SK-N-MC (cell line): ENCODE measurements at regions not wholly inside any gene's neighbourhood (a gene's known extent, or its start where the extent isn't known, plus 50 kb on each side); places are given as distances from the start of the nearest gene placed in this dataset.

Source experiments
- DNase-seq: peaks from one replicate; pipeline ENCODE4 v3.0.0-alpha.2; 2011; ENCODE audit warnings: low read depth, low spot score
- H3K27ac ChIP-seq: fragments of 200-600 bp; sonication (generic); 2 replicates; pipeline ENCODE4 v1.5.1; 2016; ENCODE audit warnings: mixed run types
- H3K36me3 ChIP-seq: fragments of 200-600 bp; sonication (generic); 2 replicates; pipeline ENCODE4 v1.6.1; 2017; ENCODE audit warnings: antibody characterized with exemption, low read length, mixed read lengths; ENCODE audit not compliant: insufficient read depth
- H3K4me3 ChIP-seq: fragments of 200-600 bp; sonication (generic); 2 replicates; pipeline ENCODE4 v1.5.1; 2016
- H3K9ac ChIP-seq: fragments of 200-600 bp; sonication (generic); 2 replicates; pipeline ENCODE4 v1.8.0; 2017; ENCODE audit warnings: mixed run types, mixed read lengths; ENCODE audit not compliant: insufficient read length
- H3K9me3 ChIP-seq: fragments of 200-600 bp; sonication (generic); 2 replicates; pipeline ENCODE4 v1.6.1; 2017; ENCODE audit warnings: low read depth, mild to moderate bottlenecking, antibody characterized with exemption, low read length, moderate library complexity, mixed read lengths
- EZH2 ChIP-seq: fragments of 200-600 bp; sonication (generic); IDR thresholded peaks from one replicate; pipeline ENCODE4 v1.6.1; 2017; ENCODE audit warnings: antibody characterized with exemption
- FOXP2 ChIP-seq: optimal IDR thresholded peaks from 2 replicates; pipeline ENCODE3; 2011; ENCODE audit warnings: mild to moderate bottlenecking, moderate library complexity; ENCODE audit not compliant: insufficient read depth; ENCODE audit errors: extremely low read length, control extremely low read depth
- POLR2AphosphoS5 ChIP-seq: IDR thresholded peaks from 2 replicates; pipeline ENCODE4 v1.6.1; 2012; ENCODE audit warnings: mild to moderate bottlenecking, low read depth, low read length, borderline replicate concordance

DNA sequence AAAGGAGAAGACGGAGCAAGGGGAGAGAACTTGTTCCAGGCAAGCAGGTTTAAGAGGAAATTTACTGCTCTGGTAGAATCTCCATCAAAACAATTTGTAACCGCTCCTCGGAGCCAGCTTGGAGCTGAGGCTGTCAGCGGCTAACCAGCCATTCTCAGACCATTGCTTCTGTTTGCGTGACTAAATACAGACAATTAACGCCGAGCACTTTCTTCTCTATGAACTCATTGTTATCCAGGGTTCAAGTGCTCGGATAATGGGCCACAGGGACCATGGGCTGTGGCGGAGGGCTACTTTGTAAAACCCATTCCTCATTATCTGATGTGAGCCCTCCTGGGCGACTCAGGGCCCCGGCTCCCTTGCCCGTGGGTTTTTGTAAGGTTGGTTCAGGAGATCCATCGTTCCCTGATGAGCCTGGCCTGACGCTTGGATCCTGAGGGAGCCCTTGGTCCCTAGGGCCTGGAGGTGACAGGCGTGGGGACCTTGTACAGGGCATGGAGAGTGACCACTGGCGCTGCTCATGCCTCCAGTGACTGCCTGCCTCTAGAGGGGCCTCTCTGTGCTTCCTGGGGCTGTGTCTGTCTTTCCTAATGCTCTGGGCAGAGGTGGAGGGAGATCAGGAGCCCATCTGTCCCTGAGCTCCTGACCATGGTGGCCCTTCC is 61.5 kb upstream of the ZNF536 start:
- no peak overlapping the region for H3K27ac ChIP-seq
- H3K4me3 ChIP-seq, result no peak overlapping the region
- no peak overlapping the region for H3K9ac ChIP-seq
- no peaks in the 10 kb centered on the region for H3K36me3 ChIP-seq
- no peak for DNase-seq
- TF ChIP-seq POLR2AphosphoS5 (no peak), FOXP2 (no peak), EZH2 (no peak)
- H3K9me3 ChIP-seq, result no peaks in the 10 kb centered on the region

- no peak for TF ChIP-seq POLR2AphosphoS5
- TF ChIP-seq FOXP2, result no peak
- TF ChIP-seq EZH2, result no peak
- no peak overlapping the region for H3K9ac ChIP-seq
- no peak overlapping the region for H3K27ac ChIP-seq
- no peak for DNase-seq
- H3K36me3 ChIP-seq, result no peaks in the 10 kb centered on the region
- no peak overlapping the region for H3K4me3 ChIP-seq
- no peaks in the 10 kb centered on the region for H3K9me3 ChIP-seq
These were observed 60.3 kb upstream of the ZNF536 start for GRCh38 chr19:30311911-30312310.

DNA sequence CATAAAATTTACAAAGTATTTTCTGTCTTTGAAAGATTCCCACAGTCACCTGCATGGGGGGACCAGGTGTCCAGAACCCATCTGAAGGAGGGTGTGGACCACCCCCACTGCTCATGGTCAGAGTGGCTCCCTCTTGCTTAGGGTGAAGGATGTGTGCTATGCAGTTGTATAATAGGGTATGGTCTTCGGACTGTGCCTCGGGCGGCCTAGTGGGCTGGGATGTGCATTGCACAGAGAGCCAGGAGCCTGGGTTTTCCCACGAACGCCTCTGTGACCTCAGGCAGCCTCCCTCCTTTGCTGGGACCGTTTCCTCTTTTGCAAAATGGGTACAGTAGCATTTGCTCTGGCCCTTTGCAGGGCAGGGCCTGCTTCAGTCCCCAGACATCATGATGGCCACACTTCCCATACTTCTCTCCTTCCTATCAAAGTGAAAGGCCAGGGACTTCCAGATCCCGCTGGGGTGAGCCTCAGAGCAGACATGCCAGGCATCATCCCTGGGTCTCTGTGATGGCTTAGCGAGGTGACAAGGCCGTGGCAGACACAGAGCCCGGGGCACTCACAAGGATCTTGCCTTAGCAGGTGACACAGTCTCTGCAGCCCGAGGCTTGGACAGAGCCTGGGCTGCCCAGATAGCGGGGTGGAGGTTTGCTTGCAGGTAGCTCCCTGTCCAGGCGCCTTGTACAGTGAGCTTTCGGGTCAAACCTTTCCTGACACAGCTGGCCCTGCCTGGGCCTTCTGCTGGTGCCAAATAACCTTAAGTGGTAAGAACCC is 59.4 kb upstream of the ZNF536 start:
- DNase-seq, result no peak
- TF ChIP-seq EZH2 (no peak), FOXP2 (no peak)
- H3K4me3 ChIP-seq, result no peak overlapping the region
- no peak overlapping the region for H3K9ac ChIP-seq
- H3K27ac ChIP-seq, result no peak overlapping the region
- no peaks in the 10 kb centered on the region for H3K9me3 ChIP-seq
- H3K36me3 ChIP-seq, result no peaks in the 10 kb centered on the region

DNA sequence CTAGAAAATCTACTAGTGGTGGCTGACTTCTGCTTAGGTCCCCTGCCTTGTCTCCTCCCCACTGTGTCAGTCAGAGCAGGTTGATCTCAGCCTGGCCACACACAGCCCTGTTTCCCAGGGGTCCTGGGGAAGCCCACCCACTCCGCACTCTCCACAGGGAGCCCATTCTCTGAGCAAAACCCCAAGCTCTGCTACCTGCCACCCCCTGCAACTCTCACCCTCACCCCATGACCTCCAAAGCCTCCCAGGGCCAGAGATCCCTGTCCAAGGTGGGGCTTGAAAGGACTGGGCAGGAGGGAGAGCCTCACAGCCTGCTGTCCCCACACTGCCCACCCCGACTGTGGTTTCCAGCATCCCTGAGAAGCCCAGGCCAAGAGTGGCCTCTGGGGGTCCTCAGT is 58.8 kb upstream of the ZNF536 start:
- Histone ChIP-seq H3K36me3 (no peaks in the 10 kb centered on the region), H3K9me3 (no peaks in the 10 kb centered on the region), H3K9ac (no peak overlapping the region), H3K27ac (no peak overlapping the region), H3K4me3 (no peak overlapping the region)
- TF ChIP-seq POLR2AphosphoS5, result no peak
- no peak for DNase-seq

- DNase-seq, result no peak
These were observed 58.0 kb upstream of the ZNF536 start for GRCh38 chr19:30314056-30314804.

DNA sequence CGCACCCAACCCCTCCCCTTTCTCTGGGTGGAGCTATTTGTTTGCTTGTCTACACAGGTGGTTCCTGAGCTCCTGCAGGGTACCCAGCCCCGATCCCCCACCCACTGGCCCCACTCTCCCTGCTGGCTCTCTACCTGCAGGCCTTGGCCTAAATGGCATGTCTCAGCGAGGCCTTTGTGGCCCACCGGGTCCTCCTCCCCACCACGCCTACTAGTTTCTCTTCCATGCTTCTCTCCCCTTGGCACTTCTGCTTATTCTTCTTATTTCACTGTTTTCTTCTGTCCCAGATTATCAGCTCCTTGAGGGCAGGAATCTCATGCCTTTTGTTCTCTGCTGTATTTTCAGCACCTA is 57.4 kb upstream of the ZNF536 start:
- no peak overlapping the region for H3K4me3 ChIP-seq
- DNase-seq, result no peak
- no peak overlapping the region for H3K9ac ChIP-seq
- no peaks in the 10 kb centered on the region for H3K36me3 ChIP-seq
- no peak overlapping the region for H3K27ac ChIP-seq
- no peaks in the 10 kb centered on the region for H3K9me3 ChIP-seq
- TF ChIP-seq POLR2AphosphoS5, result no peak
- no peak for TF ChIP-seq FOXP2
- TF ChIP-seq EZH2, result no peak

More at GRCh38 chr19:30314056-30314804, 58.0 kb upstream of the ZNF536 start:
- Histone ChIP-seq H3K9ac (no peak overlapping the region), H3K27ac (no peak overlapping the region), H3K36me3 (no peaks in the 10 kb centered on the region), H3K9me3 (no peaks in the 10 kb centered on the region), H3K4me3 (no peak overlapping the region)
- TF ChIP-seq POLR2AphosphoS5 (no peak), EZH2 (no peak), FOXP2 (no peak)

- H3K9me3 ChIP-seq, result no peaks in the 10 kb centered on the region
- TF ChIP-seq EZH2, result no peak
- no peak for TF ChIP-seq FOXP2
- no peak for TF ChIP-seq POLR2AphosphoS5
- no peak overlapping the region for H3K4me3 ChIP-seq
- H3K9ac ChIP-seq, result no peak overlapping the region
- no peak for DNase-seq
- H3K27ac ChIP-seq, result no peak overlapping the region
- H3K36me3 ChIP-seq, result no peaks in the 10 kb centered on the region
These were observed 57.0 kb upstream of the ZNF536 start for GRCh38 chr19:30315159-30315558.

GRCh38 chr19:30316000-30316491 is 56.1 kb upstream of the ZNF536 start:
- no peak overlapping the region for H3K9ac ChIP-seq
- no peak for TF ChIP-seq EZH2
- no peak for TF ChIP-seq FOXP2
- no peak for TF ChIP-seq POLR2AphosphoS5
- no peaks in the 10 kb centered on the region for H3K9me3 ChIP-seq
- H3K4me3 ChIP-seq, result no peak overlapping the region
- no peak for DNase-seq
- no peaks in the 10 kb centered on the region for H3K36me3 ChIP-seq
- no peak overlapping the region for H3K27ac ChIP-seq
